CD4-positive, alpha-beta T cell treated with Interleukin-6 at 100 ng/mL for 8 hours (primary cell): ENCODE measurements at regions not wholly inside any gene's neighbourhood (a gene's known extent, or its start where the extent isn't known, plus 50 kb on each side); places are given as distances from the start of the nearest gene placed in this dataset.
"Not testable (repeated sequence)": the region's sequence is repeated elsewhere in the genome, so short reads cannot be mapped to it uniquely, and the experiment has no call there.

Source experiments
- DNase-seq: peaks from one replicate; pipeline ENCODE4 v3.0.0-alpha.2; 2020; ENCODE audit warnings: mixed read lengths, low spot score

- not testable (repeated sequence) for DNase-seq
These were observed 452.1 kb downstream of the GOLGA6L6 start for GRCh38 chr15:20089541-20089940.

GRCh38 chr15:20084026-20084425 is 457.6 kb downstream of the GOLGA6L6 start:
- not testable (repeated sequence) for DNase-seq

GRCh38 chr15:20074082-20074481 is 467.5 kb downstream of the GOLGA6L6 start:
- not testable (repeated sequence) for DNase-seq

DNA sequence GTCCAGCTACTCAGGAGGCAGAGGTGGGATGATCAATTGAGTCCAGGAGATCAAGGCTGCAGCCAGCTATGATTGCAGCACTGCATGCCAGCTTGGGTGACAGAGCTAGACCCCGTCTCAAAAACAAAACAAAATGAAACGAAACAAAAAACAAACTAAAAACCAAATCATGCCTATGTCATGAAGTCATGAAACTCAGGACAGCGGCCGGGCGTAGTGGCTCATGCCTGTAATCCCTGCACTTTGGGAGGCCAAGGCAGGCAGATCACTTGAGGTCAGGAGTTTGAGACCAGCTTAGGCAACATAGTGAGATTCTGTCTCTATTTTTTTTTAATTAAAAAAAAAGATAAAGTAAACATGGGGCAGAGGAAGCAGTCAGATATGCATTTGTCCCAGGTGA is 472.6 kb downstream of the GOLGA6L6 start:
- DNase-seq, result not testable (repeated sequence)

- not testable (repeated sequence) for DNase-seq
These were observed 475.4 kb downstream of the GOLGA6L6 start for GRCh38 chr15:20066173-20066572.

GRCh38 chr15:20065508-20065907 is 476.1 kb downstream of the GOLGA6L6 start:
- DNase-seq, result not testable (repeated sequence)

DNA sequence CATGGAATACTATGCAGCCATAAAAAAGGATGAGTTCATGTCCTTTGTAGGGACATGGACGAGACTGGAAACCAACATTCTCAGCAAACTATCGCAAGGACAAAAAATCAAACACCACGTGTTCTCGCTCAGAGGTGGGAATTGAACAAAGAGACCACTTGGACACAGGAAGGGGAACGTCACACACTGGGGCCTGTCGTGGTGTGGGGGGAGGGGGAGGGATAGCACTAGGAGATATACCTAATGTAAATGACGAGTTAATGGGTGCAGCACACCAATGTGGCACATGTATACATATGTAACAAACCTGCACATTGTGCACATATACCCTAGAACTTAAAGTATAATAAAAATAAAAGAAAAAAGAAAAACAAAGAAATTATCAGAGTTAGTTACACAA is 478.4 kb downstream of the GOLGA6L6 start:
- DNase-seq, result not testable (repeated sequence)

GRCh38 chr15:20060838-20061237 is 480.8 kb downstream of the GOLGA6L6 start:
- not testable (repeated sequence) for DNase-seq

DNA sequence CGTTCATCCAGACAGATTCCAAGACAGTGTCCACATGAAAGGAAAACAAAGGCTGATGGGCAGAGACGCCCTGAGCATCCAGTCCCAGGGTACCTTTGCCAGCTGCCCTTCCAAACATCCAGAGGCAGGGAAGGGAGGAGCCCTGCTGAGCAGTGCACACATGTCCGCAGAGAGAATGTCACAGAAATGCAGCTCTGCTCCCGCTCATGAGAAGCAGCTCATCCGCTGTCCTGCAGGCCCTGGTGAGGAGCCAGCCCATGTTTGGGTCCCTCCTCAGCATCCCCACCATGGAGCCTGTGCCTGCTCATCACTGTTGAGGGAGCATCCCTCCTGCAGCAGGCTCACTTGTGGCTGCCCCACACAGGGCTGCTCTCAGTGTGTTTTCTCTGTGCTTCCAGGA is 484.7 kb downstream of the GOLGA6L6 start:
- not testable (repeated sequence) for DNase-seq

GRCh38 chr15:20055921-20056320 is 485.7 kb downstream of the GOLGA6L6 start:
- DNase-seq, result not testable (repeated sequence)

DNA sequence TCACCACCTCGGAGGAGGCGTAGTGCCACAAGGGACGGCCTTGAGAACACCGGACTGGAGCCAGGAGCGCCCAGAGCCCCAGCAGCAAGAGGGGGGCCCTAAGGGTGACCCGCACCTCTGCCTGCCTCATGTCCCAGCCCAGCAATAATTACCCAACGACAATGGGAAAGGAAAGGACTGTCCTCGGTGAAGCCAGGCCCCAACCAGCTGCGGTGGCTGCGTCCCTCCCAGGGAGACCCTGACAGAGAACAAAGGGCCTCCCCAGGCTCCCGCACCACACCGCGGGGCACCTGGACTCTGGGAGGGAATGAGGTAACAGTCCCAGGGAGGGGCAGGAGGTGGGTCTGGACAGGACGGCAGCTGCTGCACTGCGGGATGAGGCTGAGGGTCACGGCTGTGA is 493.4 kb downstream of the GOLGA6L6 start:
- DNase-seq, result not testable (repeated sequence)

GRCh38 chr15:20045165-20045564 is 496.4 kb downstream of the GOLGA6L6 start:
- not testable (repeated sequence) for DNase-seq

GRCh38 chr15:20040691-20041090 is 500.9 kb downstream of the GOLGA6L6 start:
- DNase-seq, result not testable (repeated sequence)

DNA sequence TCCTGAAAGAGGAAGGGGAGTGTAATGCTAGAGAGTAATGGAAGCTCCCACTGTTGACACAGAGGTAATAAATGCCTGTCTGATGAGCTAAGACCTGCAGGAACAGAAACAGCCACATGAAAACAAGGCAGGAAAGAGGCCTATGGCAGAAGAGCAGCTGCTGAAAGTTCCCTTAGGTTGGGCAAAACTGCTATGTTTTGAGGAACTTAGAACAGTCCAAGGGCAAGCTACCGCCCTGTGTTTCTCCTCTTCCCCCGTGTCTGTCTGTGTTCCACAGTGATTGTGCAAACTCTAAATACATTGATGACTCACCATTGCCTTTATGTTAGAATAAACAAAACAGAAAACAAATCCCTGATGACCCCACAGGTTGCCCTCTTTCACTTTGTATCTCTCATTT is 516.6 kb downstream of the GOLGA6L6 start:
- not testable (repeated sequence) for DNase-seq

DNA sequence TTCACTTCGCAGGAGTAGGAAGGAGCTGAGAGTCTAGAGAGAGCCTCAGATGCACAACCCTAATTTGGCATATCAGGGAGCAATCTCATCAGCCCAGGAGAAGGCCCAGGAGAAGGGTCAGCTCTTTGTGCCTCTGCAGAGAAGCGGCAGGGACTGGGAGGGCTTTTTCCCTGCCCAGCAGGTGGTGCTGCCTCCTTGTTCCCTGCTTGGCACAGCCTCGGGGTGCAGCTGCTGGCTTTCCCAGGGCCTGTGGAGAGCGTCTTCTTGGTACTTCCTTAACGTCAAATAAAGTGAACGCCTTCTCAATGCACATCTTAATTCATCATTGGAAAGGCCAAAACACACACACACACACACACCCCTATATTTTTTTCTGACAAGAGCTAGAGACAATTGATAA is 519.3 kb downstream of the GOLGA6L6 start:
- DNase-seq, result not testable (repeated sequence)

- not testable (repeated sequence) for DNase-seq
These were observed 520.2 kb downstream of the GOLGA6L6 start for GRCh38 chr15:20021351-20021750.

- DNase-seq, result not testable (repeated sequence)
These were observed 521.0 kb downstream of the GOLGA6L6 start for GRCh38 chr15:20020588-20020987.

DNA sequence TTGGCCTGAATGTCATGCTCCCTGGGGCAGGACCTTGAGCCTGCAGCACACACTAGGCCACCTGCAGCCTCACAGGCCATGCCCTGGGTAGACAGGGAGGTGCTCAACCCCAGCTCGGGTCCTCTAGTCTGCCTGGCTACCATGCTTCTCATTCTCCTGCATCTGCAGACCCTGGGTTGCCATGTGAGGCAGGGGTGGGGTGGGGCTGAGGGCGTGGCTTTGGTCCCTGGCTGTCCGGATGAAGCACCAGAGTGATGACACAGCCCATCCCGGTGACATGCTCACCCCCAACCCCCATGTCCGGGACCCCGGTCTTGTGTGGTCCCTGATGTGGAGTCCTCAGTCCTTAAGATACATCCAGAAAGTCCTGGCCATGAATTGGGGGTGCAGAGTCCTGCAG is 521.8 kb downstream of the GOLGA6L6 start:
- DNase-seq, result not testable (repeated sequence)

DNA sequence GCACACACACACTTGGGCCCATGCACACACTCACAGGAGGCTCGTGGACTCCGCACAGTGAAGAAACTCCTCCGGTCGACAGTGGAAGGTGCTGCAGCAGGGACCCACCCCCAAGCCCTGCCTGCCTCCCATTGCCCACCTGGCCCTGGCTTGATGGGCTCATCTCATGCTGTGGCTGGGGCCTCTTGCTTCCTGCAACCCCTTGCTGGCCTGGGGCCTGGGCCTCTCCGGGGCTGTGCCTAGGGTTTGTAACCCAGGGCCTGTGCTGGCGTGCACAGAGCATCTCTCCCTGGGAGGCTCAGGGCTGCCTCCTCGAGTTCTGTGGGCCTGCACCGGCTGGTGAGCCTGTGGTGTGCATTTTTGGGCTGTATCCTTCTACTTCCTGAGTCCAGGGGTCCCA is 524.0 kb downstream of the GOLGA6L6 start:
- DNase-seq, result not testable (repeated sequence)

DNA sequence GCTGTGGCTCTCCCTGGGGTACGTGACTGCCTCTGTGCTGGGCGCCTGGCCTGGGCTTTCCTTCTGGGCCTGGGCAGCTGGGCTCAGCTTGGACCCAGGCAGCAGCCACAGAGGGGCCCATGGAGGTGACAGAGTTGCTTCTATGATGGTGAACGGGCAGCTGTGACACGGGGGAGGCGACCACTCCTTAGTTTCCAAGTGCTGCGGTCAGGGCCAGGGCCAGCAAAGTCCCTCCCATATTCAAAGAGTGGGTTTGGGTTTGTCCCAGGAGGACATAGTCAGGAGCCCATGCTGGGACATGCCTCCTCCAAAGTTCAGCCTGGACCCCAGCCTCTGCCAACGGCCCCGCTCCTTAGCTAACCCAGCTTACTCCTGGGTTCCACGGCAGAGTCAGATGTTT is 524.7 kb downstream of the GOLGA6L6 start:
- DNase-seq, result not testable (repeated sequence)

DNA sequence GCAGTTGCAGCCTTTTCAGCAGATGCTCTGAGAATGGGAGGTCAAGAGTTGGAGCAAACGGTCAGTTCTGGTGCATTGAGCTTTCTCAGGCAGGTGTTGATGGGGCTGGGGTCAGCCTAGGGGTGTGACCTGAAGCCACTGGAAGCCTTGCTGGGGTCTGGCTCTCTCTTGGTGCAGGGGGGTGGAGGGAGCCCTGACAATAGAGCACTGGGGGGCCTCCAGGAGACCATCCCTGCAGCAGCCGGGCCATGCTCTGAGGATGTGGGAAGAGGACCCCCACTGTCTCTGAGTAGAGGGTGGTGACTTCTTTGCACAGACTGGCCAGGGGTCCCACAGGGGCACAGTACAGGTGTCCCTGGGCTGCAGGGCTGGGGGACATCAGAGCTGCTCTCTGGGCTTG is 528.8 kb downstream of the GOLGA6L6 start:
- not testable (repeated sequence) for DNase-seq

DNA sequence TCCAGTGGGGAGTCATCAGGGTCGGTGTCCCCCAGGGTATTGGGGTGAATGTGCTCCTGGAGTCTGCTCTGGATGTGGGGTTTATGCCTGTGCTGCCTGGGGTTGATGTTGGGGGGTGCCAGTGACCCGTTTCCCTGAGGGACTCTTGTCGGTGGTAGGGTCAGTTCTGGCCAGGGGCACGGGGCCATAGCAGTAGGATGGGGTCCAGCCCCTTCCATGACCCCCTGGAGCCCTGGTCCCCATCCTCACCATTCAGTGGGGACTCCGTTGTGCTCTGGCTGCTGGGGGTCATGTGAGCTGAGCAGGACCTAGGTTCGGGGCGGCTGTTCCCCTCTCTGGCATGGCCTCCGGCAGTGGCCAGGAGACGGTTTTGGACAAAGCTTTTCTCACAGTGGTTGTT is 530.8 kb downstream of the GOLGA6L6 start:
- DNase-seq, result not testable (repeated sequence)

DNA sequence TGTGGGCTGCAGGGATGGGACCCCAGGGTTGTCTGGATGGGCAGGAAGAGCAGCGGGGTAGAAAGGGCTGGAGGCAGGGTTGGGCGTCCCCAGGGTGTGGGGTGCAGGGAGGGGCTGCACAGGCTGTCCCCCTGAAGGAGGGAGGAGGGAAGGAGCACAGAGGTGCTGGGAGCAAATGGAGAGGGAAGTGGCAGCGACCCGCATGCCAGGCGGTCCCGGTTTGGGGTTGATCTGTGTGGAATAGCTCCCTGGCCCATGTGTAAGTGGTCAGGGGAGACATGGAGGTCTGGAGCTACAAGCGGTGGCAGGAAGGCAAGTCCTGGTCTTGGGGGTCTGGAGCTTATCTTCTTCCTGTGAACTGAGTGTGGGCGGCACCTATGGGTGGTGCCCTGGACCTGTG is 532.0 kb downstream of the GOLGA6L6 start:
- not testable (repeated sequence) for DNase-seq

DNA sequence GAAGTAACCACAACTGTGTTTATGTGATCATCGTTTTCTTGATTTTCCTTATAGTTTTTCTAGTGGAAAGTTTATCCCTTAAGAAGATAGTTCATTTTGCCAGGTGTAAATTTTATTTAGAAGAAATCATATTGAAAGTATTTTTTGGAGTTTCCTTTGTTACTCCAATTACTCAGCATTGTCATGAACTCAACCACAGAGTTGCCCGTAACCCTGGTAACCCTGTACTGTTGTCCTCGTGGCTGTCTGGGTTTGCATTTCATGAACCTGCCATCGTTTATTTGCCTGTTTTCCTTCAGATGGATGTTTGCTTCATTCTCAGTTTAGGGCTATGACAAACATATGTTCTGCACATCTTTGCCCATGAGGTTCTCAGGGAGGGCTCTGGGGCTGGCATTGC is 534.3 kb downstream of the GOLGA6L6 start:
- DNase-seq, result not testable (repeated sequence)

- not testable (repeated sequence) for DNase-seq
These were observed 538.1 kb downstream of the GOLGA6L6 start for GRCh38 chr15:20003471-20003870.
